ENCODE measurements at regions not wholly inside any gene's neighbourhood (a gene's known extent, or its start where the extent isn't known, plus 50 kb on each side); places are given as distances from the start of the nearest gene placed in this dataset.

GRCh38 chr5:58074717-58075116 lies 385.2 kb downstream of the PLK2 start:
- no peak for DNase-seq (ENCODE audit: low read depth in 2 of 3, low spot score in 1 of 3)

DNA sequence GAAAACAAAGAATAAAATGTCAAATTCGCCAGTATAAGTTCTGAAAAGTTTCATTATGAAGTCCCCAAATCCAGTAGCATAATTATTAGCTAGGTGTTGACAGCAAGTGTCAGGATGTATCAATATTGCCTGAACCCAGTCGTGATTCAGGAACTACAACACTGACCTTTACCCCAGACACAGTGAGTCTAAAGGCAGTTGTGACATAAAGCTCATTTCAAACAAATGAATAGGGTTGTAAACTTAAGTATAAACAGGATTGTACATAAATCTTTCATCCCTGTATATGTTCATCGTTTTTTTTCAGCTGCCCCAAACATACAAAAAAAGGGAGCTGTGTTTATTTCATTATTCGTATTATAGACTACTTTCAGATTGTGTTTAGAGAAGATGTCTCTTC lies 385.7 kb downstream of the PLK2 start:
- no peak for DNase-seq (ENCODE audit: low read depth in 2 of 3, low spot score in 1 of 3)

- no peak for DNase-seq (ENCODE audit: low read depth in 2 of 3, low spot score in 1 of 3)
Observed at GRCh38 chr5:58073243-58073642, 386.6 kb downstream of the PLK2 start.

DNA sequence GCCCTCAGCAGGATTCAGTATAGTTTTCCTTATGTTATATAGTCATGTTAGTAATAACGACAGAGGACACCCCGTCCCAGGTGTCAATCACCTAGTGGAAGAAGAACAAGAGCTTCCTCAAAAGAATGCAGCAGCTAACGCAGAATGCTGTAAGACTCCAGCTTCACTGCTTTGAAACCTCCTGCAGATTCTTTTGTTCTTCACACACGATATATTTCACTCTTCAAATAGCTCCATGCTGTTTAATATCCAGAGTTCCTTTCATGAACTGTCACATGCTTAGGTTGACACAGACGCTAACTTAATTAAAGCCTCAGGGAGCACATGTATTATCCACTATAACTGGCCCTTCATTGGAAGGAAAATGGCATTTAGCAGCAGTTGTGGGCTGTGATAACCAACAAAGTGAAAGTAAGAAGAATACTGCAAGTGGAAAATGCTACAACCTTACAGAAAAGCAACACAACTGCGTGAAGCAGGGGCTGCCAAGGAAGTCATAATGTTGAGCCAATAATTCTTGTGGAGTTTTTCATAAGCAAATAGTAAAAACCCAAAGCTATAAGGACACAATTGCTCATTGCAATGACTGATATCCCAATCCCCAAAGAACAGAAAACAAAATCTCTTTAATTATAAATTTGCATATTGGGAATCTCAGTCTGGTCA lies 387.5 kb downstream of the PLK2 start:
- DNase-seq (ENCODE audit: low read depth in 2 of 3, low spot score in 1 of 3), result no peak

DNA sequence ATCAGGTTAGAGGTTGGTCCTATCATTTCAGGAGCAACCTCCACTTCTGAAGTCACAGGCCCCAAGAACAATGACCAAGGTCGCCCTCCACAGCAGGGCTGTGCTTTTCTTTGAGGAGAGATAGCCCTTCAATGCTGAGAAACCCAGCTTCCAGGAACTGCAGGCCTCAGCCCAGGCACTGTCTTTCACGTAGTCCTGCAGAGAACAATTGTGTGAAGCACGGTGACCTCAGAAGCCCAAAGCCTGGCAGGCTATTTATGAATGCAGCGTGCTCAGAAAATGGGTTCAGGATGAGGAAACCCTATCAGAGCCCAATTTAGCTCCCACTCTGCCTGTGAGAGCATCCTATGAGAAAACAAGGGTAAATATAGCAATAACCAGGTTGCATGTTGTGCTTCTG lies 388.3 kb downstream of the PLK2 start:
- no peak for DNase-seq (ENCODE audit: low read depth in 2 of 3, low spot score in 1 of 3)

GRCh38 chr5:58069846-58070245 lies 390.0 kb downstream of the PLK2 start:
- DNase-seq (ENCODE audit: low read depth in 2 of 3, low spot score in 1 of 3), result no peak

GRCh38 chr5:58069016-58069705 lies 390.7 kb downstream of the PLK2 start:
- no peak for DNase-seq (ENCODE audit: low read depth in 2 of 3, low spot score in 1 of 3)

DNA sequence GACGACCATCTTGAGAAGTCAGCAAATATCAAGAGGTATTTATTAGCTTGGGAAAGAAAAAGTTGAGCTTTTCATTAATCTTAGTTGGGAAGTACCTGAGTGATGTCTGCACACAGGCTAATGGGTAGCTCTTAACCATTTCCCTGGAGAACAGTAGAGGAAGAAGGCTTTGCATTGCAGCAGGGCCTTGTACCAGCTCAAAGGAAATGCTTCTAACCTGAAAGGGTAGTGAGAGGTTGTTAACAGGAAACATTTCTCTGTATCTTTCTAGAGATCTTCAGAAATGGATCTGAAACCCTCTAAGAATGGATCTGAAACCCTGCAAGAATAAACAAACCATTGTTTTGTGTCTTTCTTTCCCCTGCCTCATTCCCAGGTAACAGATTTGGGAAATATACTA lies 393.3 kb downstream of the PLK2 start:
- no peak for DNase-seq (ENCODE audit: low read depth in 2 of 3, low spot score in 1 of 3)

DNA sequence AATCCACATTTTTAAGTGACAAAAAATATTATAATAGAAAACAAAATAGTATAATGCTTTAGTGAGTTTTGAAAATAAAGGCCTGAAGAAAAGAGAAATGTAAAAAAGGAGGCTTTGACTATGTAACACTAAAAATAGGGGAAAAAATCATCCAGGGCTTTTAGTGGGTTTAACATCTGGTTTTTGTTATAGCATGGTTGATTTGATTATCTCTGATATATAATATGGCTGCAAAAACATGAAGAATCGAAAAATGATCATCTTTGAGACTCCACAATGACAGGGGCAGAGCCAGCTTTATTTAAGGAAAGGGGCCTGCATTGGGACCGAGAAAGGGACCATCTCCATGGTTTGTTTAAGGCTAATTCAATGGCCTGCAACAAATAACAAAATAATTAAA lies 393.8 kb downstream of the PLK2 start:
- DNase-seq (ENCODE audit: low read depth in 2 of 3, low spot score in 1 of 3), result no peak

- DNase-seq (ENCODE audit: low read depth in 2 of 3, low spot score in 1 of 3), result no peak
Observed at GRCh38 chr5:58064801-58065200, 395.1 kb downstream of the PLK2 start.

GRCh38 chr5:58060996-58061395 lies 398.9 kb downstream of the PLK2 start:
- DNase-seq (ENCODE audit: low read depth in 2 of 3, low spot score in 1 of 3), result no peak

DNA sequence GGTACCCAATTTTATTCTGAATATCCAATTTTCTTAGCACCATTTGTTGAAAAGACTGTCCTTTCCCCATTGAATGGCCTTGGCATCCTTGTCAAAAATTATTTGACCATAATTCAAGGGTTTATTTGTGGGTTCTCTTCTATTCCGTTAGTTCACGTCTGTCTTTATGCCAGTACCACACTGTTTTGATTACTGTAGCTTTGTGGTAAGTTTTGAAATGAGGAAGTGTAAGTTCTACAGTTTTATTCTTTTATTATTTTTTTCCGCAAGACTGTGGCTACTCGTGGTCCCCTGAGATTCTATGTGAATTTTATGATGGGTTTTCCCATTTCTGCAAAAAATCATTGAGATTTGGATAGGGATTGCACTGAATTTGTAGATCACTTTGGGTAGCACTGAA lies 402.6 kb downstream of the PLK2 start:
- no peak for DNase-seq (ENCODE audit: low read depth in 2 of 3, low spot score in 1 of 3)

- no peak for DNase-seq (ENCODE audit: low read depth in 2 of 3, low spot score in 1 of 3)
Observed at GRCh38 chr5:58056546-58056945, 403.3 kb downstream of the PLK2 start.

GRCh38 chr5:58054018-58054417 lies 405.9 kb downstream of the PLK2 start:
- DNase-seq (ENCODE audit: low read depth in 2 of 3, low spot score in 1 of 3), result no peak

DNA sequence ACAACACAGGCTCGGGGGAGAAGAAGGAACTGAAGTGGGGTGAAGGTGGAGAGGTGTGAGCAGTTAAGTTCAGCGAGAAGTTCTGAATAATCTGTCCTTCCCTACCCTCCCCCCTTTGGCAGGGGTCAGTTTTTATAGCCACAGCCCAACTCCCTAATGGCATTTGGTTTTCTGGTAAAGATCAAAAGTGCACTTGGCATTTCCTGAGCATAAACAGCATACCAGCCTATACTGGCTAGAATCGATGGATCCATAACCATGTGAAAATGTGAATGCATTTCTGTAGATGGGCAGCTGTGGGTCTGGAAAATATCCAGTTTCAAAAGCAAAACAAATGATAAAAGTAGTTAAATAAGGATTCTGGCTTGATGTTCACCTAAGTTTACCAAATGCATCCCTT lies 410.9 kb downstream of the PLK2 start:
- no peak for DNase-seq (ENCODE audit: low read depth in 2 of 3, low spot score in 1 of 3)

DNA sequence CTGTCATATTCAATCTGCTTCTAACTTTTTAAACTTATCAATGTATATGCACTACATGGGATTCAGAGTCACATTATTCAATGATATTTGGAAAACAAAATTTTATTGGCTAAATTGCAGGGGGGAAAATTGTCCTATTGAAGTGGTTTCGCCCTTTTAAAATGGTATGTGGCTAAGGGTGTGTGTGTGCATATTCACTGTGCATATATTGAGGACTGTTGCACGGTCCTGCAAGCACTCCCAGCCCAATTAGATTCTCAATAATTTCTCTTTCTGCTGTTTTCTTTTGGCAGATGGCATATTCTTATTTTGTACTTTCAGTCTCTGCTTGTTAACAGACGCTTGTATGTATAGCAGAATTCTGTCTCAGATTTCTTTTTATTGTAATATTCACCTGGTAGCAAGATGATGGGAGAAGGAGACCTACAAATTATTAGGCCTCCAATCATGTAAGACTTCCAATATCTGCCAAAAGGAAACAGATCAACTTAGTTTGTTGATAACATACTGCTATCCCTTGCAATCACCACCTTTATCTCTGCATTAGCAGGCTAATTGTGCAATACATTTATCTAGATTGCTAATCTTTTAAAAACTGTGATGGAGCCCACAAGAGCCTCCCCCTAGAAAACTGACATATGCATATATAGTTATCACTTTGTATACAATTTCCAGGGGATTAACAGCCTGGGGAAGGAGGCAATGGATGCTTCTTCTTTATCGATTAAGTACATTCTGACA lies 411.5 kb downstream of the PLK2 start:
- DNase-seq (ENCODE audit: low read depth in 2 of 3, low spot score in 1 of 3), result no peak

DNA sequence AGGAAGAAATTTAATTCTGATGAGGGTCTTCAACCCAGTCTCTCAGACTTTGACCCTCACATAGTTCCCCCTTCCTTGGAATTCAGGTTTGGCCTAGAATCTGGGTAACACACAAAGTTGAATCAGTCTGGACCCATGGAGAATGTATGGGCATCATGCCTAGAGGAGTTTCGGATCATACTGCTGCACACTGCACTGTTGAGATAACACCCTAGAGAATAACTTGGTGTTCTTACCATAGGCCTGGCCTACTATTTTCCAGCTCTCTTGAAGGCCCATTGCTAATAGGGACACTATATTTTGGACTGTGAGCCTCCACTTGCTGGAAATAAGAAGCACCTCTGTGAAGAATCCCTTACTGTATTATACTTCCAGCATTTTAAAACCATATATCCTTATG lies 413.5 kb downstream of the PLK2 start:
- no peak for DNase-seq (ENCODE audit: low read depth in 2 of 3, low spot score in 1 of 3)

GRCh38 chr5:58044166-58044565 lies 415.7 kb downstream of the PLK2 start:
- no peak for DNase-seq (ENCODE audit: low read depth in 2 of 3, low spot score in 1 of 3)

DNA sequence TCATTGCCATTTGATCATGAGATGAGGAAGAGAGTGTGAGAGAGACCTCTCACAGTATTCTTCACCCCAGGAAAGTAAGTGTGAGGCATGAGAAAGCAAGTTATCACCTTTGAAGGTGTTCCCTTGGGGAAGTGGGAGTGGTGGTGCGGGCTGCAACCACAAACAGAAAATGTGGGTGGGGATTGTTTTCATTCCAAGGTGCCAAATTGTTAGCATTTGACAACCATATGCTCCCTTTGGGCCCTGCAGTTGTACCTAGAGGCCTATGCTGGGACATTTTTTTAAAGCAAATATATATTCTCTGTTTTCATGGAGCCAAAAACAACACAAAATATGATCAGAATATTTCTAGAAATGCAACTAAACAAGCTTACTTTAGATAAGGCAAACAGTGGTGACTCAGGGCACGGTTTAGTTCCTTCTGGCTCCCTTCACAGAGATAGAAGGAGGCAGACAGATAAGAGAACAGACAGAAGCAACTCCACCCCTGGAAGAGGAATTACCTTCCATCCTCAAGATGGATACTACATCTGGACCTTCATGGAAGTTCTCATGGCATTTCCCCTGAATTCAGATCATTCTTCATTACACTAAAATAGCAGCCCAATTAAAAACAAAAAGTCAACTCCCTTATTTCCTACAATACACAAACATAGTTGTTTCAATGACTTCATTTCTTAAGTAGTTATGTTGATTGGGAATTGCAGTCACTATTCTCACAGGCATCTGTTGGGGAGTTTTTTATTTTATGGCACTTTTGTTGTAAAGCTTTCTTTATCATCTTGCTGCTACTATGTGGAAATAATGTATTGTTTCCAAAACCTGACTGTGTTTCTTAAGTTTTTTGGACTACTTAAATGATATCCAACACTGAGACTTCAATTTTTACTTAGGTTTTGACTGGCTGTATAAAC lies 416.6 kb downstream of the PLK2 start:
- DNase-seq (ENCODE audit: low read depth in 2 of 3, low spot score in 1 of 3), result no peak

GRCh38 chr5:58041884-58042283 lies 418.0 kb downstream of the PLK2 start:
- no peak for DNase-seq (ENCODE audit: low read depth in 2 of 3, low spot score in 1 of 3)

GRCh38 chr5:58040846-58041245 lies 419.0 kb downstream of the PLK2 start:
- no peak for DNase-seq (ENCODE audit: low read depth in 2 of 3, low spot score in 1 of 3)
